HCT116 (cell line): ENCODE measurements at regions not wholly inside any gene's neighbourhood (a gene's known extent, or its start where the extent isn't known, plus 50 kb on each side); places are given as distances from the start of the nearest gene placed in this dataset.

Experiments used
- ATAC-seq: fragments of 200-7000 bp; cut with Tn5 transposase; 2 replicates; pipeline ENCODE4 v1.9.1; 2020; ENCODE audit warnings: mild to moderate bottlenecking, moderate library complexity
- BruUV-seq: library from RNA; stranded (reverse); fragments of 400-500 nt; replicated peaks from 2 replicates; lab custom pipeline; 2021; lab: Mats Ljungman, UMichigan
- CTCF ChIA-PET: fragments of 300-600 bp; sonication (Branson Sonifier 250); formaldehyde crosslinking; loops from one replicate; lab custom pipeline; 2021; ENCODE audit warnings: antibody characterized with exemption; lab: Charles Lee
- POLR2A ChIA-PET: fragments of 300-600, 350-600 bp; sonication (Branson Sonifier 250); formaldehyde crosslinking; loops from one replicate; lab custom pipeline; 2021; ENCODE audit warnings: antibody characterized with exemption; lab: Charles Lee
- RAD21 ChIA-PET, 2 experiments: fragments of 300-600 bp; sonication (Branson Sonifier 250); formaldehyde crosslinking; loops; one replicate each; lab custom pipeline; 2023; ENCODE audit warnings: low total read pairs in 2 of 2; ENCODE audit not compliant: uncharacterized antibody in 2 of 2, unreplicated experiment in 2 of 2, low non-redundant PET in 1 of 2; lab: Charles Lee
- DNase-seq: peaks from one replicate; pipeline ENCODE4 v3.0.0-alpha.2; 2010; ENCODE audit warnings: low read depth, low spot score
- H2AFZ ChIP-seq: fragments of 200-600 bp; shearing (Covaris generic), sonication (generic); 2 replicates; pipeline ENCODE4 v1.6.1; 2017; ENCODE audit warnings: low read depth, mixed run types, mixed read lengths, antibody characterized with exemption, low read length; ENCODE audit not compliant: poor library complexity, severe bottlenecking
- H3K27ac ChIP-seq: 2 replicates; pipeline ENCODE4 v1.5.1; 2012; ENCODE audit warnings: low read depth, low read length
- H3K27me3 ChIP-seq: fragments of 200-600 bp; sonication (generic); 2 replicates; pipeline ENCODE4 v1.6.1; 2016; ENCODE audit warnings: mixed run types, low read length, mixed read lengths; ENCODE audit not compliant: insufficient read depth
- H3K36me3 ChIP-seq, 2 experiments: fragments of 200-500 bp in 1 of 2; fragments of 200-600 bp in 1 of 2; sonication (Bioruptor generic) in 1 of 2; sonication (generic) in 1 of 2; 2 replicates each; pipeline versions ENCODE4 v1.5.1 to v1.6.1; 2014 to 2016; ENCODE audit warnings: low read length in 2 of 2, inconsistent platforms in 1 of 2, mixed read lengths in 1 of 2, mixed run types in 1 of 2; ENCODE audit not compliant: insufficient read depth in 2 of 2, control insufficient read depth in 1 of 2
- H3K4me1 ChIP-seq, 2 experiments: fragments of 200-600 bp in 1 of 2; sonication (generic) in 1 of 2; 2 replicates each; pipeline versions ENCODE4 v1.5.1 to v1.6.1; 2012 to 2017; ENCODE audit warnings: low read length in 2 of 2, inconsistent platforms in 1 of 2, mild to moderate bottlenecking in 1 of 2, mixed read lengths in 1 of 2, mixed run types in 1 of 2, moderate library complexity in 1 of 2; ENCODE audit not compliant: insufficient read depth in 2 of 2, control insufficient read depth in 1 of 2
- H3K4me2 ChIP-seq: fragments of 200-600 bp; sonication (generic); 2 replicates; pipeline ENCODE4 v1.6.1; 2017; ENCODE audit warnings: mixed run types, low read length, mixed read lengths
- H3K4me3 ChIP-seq, 2 experiments: fragments of 200-600 bp in 1 of 2; sonication (generic) in 1 of 2; replicated peaks in 1 of 2; 2 replicates each; pipeline ENCODE4 v1.5.1; 2011 to 2016; ENCODE audit warnings: low read length in 2 of 2, control low read depth in 1 of 2, low read depth in 1 of 2, mild to moderate bottlenecking in 1 of 2, mixed read lengths in 1 of 2, mixed run types in 1 of 2
- H3K79me2 ChIP-seq: fragments of 200-600 bp; sonication (generic); 2 replicates; pipeline ENCODE4 v1.6.1; 2017; ENCODE audit warnings: mild to moderate bottlenecking, mixed run types, low read length, moderate library complexity, mixed read lengths; ENCODE audit not compliant: insufficient read depth
- H3K9ac ChIP-seq: fragments of 200-600 bp; sonication (generic); 2 replicates; pipeline ENCODE4 v1.6.1; 2016; ENCODE audit warnings: low read length, mixed read lengths
- H3K9me2 ChIP-seq: fragments of 200-600 bp; sonication (generic), shearing (Covaris generic); 2 replicates; pipeline ENCODE4 v1.6.1; 2017; ENCODE audit warnings: mixed run types, mild to moderate bottlenecking, moderate library complexity; ENCODE audit not compliant: insufficient read depth
- H3K9me3 ChIP-seq, 2 experiments: fragments of 200-500 bp in 1 of 2; fragments of 200-600 bp in 1 of 2; sonication (Bioruptor generic) in 1 of 2; sonication (generic) in 1 of 2; 2 replicates each; pipeline ENCODE4 v1.6.1; 2014 to 2017; ENCODE audit warnings: low read length in 2 of 2, mixed read lengths in 2 of 2, inconsistent platforms in 1 of 2, low read depth in 1 of 2, mild to moderate bottlenecking in 1 of 2, mixed run types in 1 of 2, moderate library complexity in 1 of 2; ENCODE audit not compliant: control insufficient read depth in 1 of 2, insufficient read depth in 1 of 2
- H4K20me1 ChIP-seq: fragments of 200-600 bp; sonication (generic), shearing (Covaris generic); 2 replicates; pipeline ENCODE4 v1.6.1; 2017; ENCODE audit warnings: mixed run types, mild to moderate bottlenecking, moderate library complexity; ENCODE audit not compliant: insufficient read depth
- CBX3 ChIP-seq: IDR thresholded peaks from 2 replicates; pipeline ENCODE4 v1.6.1; 2012; ENCODE audit warnings: low read depth
- EGR1 ChIP-seq: IDR thresholded peaks from 2 replicates; pipeline ENCODE4 v1.6.1; 2012; ENCODE audit warnings: low read depth
- ELF1 ChIP-seq: IDR thresholded peaks from 2 replicates; pipeline ENCODE4 v1.6.1; 2012; ENCODE audit warnings: low read depth, borderline replicate concordance
- RAD21 ChIP-seq: IDR thresholded peaks from 2 replicates; pipeline ENCODE4 v1.6.1; 2012; ENCODE audit warnings: low read depth, mild to moderate bottlenecking
- intact Hi-C: fragments of 100-400 bp; cut with micrococcal nuclease; formaldehyde crosslinking; loops from 2 replicates; pipeline ENCODE4 v1.10.0; 2022
- TF ChIP-seq, protein P1 (sequence below): IDR thresholded peaks from 2 replicates; pipeline ENCODE4 v1.6.1; 2012
- TF ChIP-seq, protein P2 (sequence below): IDR thresholded peaks from 2 replicates; pipeline ENCODE4 v1.6.1; 2011; ENCODE audit warnings: mild to moderate bottlenecking, low read length, moderate library complexity; ENCODE audit not compliant: insufficient replicate concordance; ENCODE audit errors: extremely low read depth
- TF ChIP-seq, protein P3 (sequence below), 3 experiments: fragments of 200-600 bp in 1 of 3; sonication (generic) in 1 of 3; IDR thresholded peaks in 2 of 3; conservative IDR thresholded peaks in 1 of 3; 2 replicates each; pipeline ENCODE4 v1.5.1; 2012 to 2017; ENCODE audit warnings: low read depth in 2 of 3, low read length in 2 of 3, antibody characterized with exemption in 1 of 3, borderline replicate concordance in 1 of 3, control low read depth in 1 of 3, mild to moderate bottlenecking in 1 of 3, mixed read lengths in 1 of 3, mixed run types in 1 of 3, moderate library complexity in 1 of 3; ENCODE audit not compliant: insufficient read depth in 1 of 3

DNA sequence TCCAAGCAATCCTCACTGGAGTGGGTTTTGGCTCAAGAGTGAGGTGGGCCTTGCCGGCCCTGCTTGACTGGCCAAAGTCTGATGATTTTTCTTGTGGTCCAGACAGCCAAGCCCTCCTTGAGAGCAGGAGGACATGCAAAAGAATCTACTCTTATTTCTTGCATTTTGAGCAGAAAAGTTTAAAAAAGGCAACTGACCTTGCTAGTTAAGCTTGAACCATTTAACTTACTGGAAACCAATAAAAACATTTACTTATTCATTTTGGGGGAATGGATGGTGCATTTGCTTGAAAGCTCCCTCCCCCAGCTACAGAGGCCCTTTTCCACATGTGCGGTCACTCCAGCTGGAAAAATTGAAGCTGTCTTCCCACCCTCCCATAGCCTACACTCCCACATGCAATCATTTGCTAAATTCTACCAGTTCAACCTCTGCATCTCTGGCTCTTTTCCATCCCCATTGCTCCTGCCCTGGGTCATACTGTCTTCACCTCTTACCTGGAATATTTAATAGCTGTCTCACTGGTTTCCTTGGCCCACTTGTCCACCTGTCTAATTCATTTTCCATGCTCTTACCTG, 527.9 kb downstream of the DHX35 start:
- ChIA-PET RAD21 (no interaction called here), POLR2A (no interaction called here), CTCF (no interaction called here)
- Histone ChIP-seq H3K9ac (no peak overlapping the region), H3K36me3 (no peaks in the 10 kb centered on the region), H4K20me1 (no peaks in the 10 kb centered on the region), H3K9me3 (peaks cover 0 to 3% of the 10 kb centered on the region in 2 experiments; a peak in 1 of 4 replicates), H3K79me2 (no peaks in the 10 kb centered on the region), H3K9me2 (no peaks in the 10 kb centered on the region), H3K4me2 (no peak overlapping the region), H3K27me3 (no peaks in the 10 kb centered on the region), H2AFZ (no peak overlapping the region), H3K4me1 (no peaks in the 10 kb centered on the region), H3K27ac (no peak overlapping the region), H3K4me3 (no peak overlapping the region)
- intact Hi-C loops = no loop called here
- no peak for TF ChIP-seq EGR1
- TF ChIP-seq RAD21 = no peak
- TF ChIP-seq, protein P1, sequence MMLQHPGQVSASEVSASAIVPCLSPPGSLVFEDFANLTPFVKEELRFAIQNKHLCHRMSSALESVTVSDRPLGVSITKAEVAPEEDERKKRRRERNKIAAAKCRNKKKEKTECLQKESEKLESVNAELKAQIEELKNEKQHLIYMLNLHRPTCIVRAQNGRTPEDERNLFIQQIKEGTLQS = no peak
- TF ChIP-seq, protein P2, sequence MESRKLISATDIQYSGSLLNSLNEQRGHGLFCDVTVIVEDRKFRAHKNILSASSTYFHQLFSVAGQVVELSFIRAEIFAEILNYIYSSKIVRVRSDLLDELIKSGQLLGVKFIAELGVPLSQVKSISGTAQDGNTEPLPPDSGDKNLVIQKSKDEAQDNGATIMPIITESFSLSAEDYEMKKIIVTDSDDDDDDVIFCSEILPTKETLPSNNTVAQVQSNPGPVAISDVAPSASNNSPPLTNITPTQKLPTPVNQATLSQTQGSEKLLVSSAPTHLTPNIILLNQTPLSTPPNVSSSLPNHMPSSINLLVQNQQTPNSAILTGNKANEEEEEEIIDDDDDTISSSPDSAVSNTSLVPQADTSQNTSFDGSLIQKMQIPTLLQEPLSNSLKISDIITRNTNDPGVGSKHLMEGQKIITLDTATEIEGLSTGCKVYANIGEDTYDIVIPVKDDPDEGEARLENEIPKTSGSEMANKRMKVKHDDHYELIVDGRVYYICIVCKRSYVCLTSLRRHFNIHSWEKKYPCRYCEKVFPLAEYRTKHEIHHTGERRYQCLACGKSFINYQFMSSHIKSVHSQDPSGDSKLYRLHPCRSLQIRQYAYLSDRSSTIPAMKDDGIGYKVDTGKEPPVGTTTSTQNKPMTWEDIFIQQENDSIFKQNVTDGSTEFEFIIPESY = no peak
- TF ChIP-seq CBX3 = no peak
- TF ChIP-seq, protein P3, sequence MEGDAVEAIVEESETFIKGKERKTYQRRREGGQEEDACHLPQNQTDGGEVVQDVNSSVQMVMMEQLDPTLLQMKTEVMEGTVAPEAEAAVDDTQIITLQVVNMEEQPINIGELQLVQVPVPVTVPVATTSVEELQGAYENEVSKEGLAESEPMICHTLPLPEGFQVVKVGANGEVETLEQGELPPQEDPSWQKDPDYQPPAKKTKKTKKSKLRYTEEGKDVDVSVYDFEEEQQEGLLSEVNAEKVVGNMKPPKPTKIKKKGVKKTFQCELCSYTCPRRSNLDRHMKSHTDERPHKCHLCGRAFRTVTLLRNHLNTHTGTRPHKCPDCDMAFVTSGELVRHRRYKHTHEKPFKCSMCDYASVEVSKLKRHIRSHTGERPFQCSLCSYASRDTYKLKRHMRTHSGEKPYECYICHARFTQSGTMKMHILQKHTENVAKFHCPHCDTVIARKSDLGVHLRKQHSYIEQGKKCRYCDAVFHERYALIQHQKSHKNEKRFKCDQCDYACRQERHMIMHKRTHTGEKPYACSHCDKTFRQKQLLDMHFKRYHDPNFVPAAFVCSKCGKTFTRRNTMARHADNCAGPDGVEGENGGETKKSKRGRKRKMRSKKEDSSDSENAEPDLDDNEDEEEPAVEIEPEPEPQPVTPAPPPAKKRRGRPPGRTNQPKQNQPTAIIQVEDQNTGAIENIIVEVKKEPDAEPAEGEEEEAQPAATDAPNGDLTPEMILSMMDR (IDR thresholded peaks at IDR 0.05 in 2 of 3, conservative IDR thresholded peaks at IDR 0.05 in 1 of 3; ENCODE audit: borderline replicate concordance in 1 of 3, insufficient read depth in 1 of 3, low read depth in 2 of 3, low read length in 2 of 3) = no peak
- no peak for TF ChIP-seq ELF1
- DNase-seq = no peak
- no TSS peak for BruUV-seq
- no peak for ATAC-seq
